HEK293 (cell line): ENCODE measurements at regions not wholly inside any gene's neighbourhood (a gene's known extent, or its start where the extent isn't known, plus 50 kb on each side); places are given as distances from the start of the nearest gene placed in this dataset.
A peak's percentile ranks its signal among the peaks of the same experiment; 100 is the strongest.

ENCODE experiments used
- CTCF ChIA-PET: fragments of 350-600 bp; formaldehyde crosslinking; extraction: SDS; loops from one replicate; lab custom pipeline; 2021; ENCODE audit warnings: antibody characterized with exemption; lab: Yijun Ruan, JAX
- POLR2A ChIA-PET: fragments of 300-600 bp; formaldehyde crosslinking; extraction: SDS; loops from one replicate; lab custom pipeline; 2020; ENCODE audit warnings: antibody characterized with exemption, inconsistent platforms; lab: Yijun Ruan, JAX
- H3K27ac ChIP-seq: fragments of 200-500 bp; sonication (Bioruptor generic); 2 replicates; pipeline ENCODE4 v1.5.1; 2014; ENCODE audit warnings: low read depth, low read length, control low read depth, inconsistent platforms; ENCODE audit errors: extremely low read depth
- H3K36me3 ChIP-seq, 2 experiments: fragments of 200-500 bp in 1 of 2; sonication (Bioruptor generic) in 1 of 2; 1 replicate in 1 of 2; 2 replicates in 1 of 2; pipeline ENCODE4 v1.5.1; 2014 to 2017; ENCODE audit warnings: inconsistent platforms in 2 of 2, low read length in 2 of 2; ENCODE audit not compliant: control insufficient read depth in 2 of 2, insufficient read depth in 1 of 2
- H3K4me1 ChIP-seq: fragments of 200-500 bp; sonication (Bioruptor generic); 2 replicates; pipeline ENCODE4 v1.5.1; 2014; ENCODE audit warnings: mild to moderate bottlenecking, low read length, inconsistent platforms; ENCODE audit not compliant: control insufficient read depth, insufficient read depth
- H3K4me3 ChIP-seq: 2 replicates; pipeline ENCODE4 v1.5.1; 2011; ENCODE audit warnings: low read depth, mild to moderate bottlenecking, control low read depth, low read length, moderate library complexity
- H3K9me3 ChIP-seq: fragments of 200-500 bp; sonication (Bioruptor generic); 2 replicates; pipeline ENCODE4 v1.5.1; 2014; ENCODE audit warnings: low read depth, low read length, inconsistent platforms; ENCODE audit not compliant: control insufficient read depth, insufficient read depth
- HIC1 ChIP-seq: fragments of 450-650 bp; formaldehyde crosslinking; IDR thresholded peaks from 2 replicates; pipeline ENCODE4 v1.5.1; 2016; ENCODE audit warnings: missing biosample characterization, missing genetic modification characterization
- KLF1 ChIP-seq: fragments of 450-650 bp; formaldehyde crosslinking; IDR thresholded peaks from 2 replicates; pipeline ENCODE4 v1.5.1; 2016; ENCODE audit warnings: missing biosample characterization, missing genetic modification characterization
- SP3 ChIP-seq: fragments of 450-650 bp; formaldehyde crosslinking; IDR thresholded peaks from 2 replicates; pipeline ENCODE4 v1.5.1; 2016; ENCODE audit warnings: missing biosample characterization, missing genetic modification characterization
- WT1 ChIP-seq: fragments of 450-650 bp; formaldehyde crosslinking; IDR thresholded peaks from 2 replicates; pipeline ENCODE4 v1.5.1; 2016; ENCODE audit warnings: missing biosample characterization, missing genetic modification characterization
- ZBTB1 ChIP-seq: fragments of 450-650 bp; formaldehyde crosslinking; IDR thresholded peaks from 2 replicates; pipeline ENCODE4 v1.5.1; 2016; ENCODE audit warnings: missing biosample characterization, missing genetic modification characterization
- ZBTB11 ChIP-seq: fragments of 450-650 bp; formaldehyde crosslinking; conservative IDR thresholded peaks from 2 replicates; pipeline ENCODE4 v1.5.1; 2016; ENCODE audit warnings: low read depth, missing biosample characterization, missing genetic modification characterization
- ZBTB8A ChIP-seq: fragments of 450-650 bp; formaldehyde crosslinking; IDR thresholded peaks from 2 replicates; pipeline ENCODE4 v1.5.1; 2016; ENCODE audit warnings: missing biosample characterization, missing genetic modification characterization
- ZEB2 ChIP-seq: fragments of 450-650 bp; formaldehyde crosslinking; IDR thresholded peaks from 2 replicates; pipeline ENCODE4 v1.5.1; 2016; ENCODE audit warnings: missing biosample characterization, missing genetic modification characterization
- ZNF146 ChIP-seq: fragments of 450-650 bp; formaldehyde crosslinking; IDR thresholded peaks from 2 replicates; pipeline ENCODE4 v1.5.1; 2016; ENCODE audit warnings: missing biosample characterization, missing genetic modification characterization
- ZNF148 ChIP-seq: fragments of 450-650 bp; formaldehyde crosslinking; IDR thresholded peaks from 2 replicates; pipeline ENCODE4 v1.5.0; 2017; ENCODE audit warnings: missing biosample characterization, missing genetic modification characterization, borderline replicate concordance
- ZNF2 ChIP-seq: fragments of 450-650 bp; formaldehyde crosslinking; IDR thresholded peaks from 2 replicates; pipeline ENCODE4 v1.5.1; 2016; ENCODE audit warnings: missing biosample characterization, missing genetic modification characterization
- ZNF266 ChIP-seq: fragments of 450-650 bp; formaldehyde crosslinking; IDR thresholded peaks from 2 replicates; pipeline ENCODE4 v1.5.1; 2016; ENCODE audit warnings: missing biosample characterization, missing genetic modification characterization, low read depth
- ZNF302 ChIP-seq: fragments of 450-650 bp; formaldehyde crosslinking; IDR thresholded peaks from 2 replicates; pipeline ENCODE4 v1.5.1; 2016; ENCODE audit warnings: missing biosample characterization, missing genetic modification characterization, low read depth
- ZNF350 ChIP-seq: fragments of 450-650 bp; formaldehyde crosslinking; IDR thresholded peaks from 2 replicates; pipeline ENCODE4 v1.5.0; 2017; ENCODE audit warnings: missing biosample characterization, mild to moderate bottlenecking, missing genetic modification characterization
- ZNF48 ChIP-seq: fragments of 450-650 bp; formaldehyde crosslinking; IDR thresholded peaks from 2 replicates; pipeline ENCODE4 v1.5.1; 2016; ENCODE audit warnings: missing biosample characterization, missing genetic modification characterization
- ZNF518A ChIP-seq: fragments of 450-650 bp; formaldehyde crosslinking; conservative IDR thresholded peaks from 2 replicates; pipeline ENCODE4 v1.5.1; 2016; ENCODE audit warnings: low read depth, missing biosample characterization, missing genetic modification characterization
- ZNF560 ChIP-seq: fragments of 450-650 bp; formaldehyde crosslinking; IDR thresholded peaks from 2 replicates; pipeline ENCODE4 v1.5.1; 2017; ENCODE audit warnings: missing biosample characterization, missing genetic modification characterization, borderline replicate concordance
- ZNF596 ChIP-seq: fragments of 450-650 bp; IDR thresholded peaks from 2 replicates; pipeline ENCODE4 v1.5.0; 2018; ENCODE audit warnings: missing biosample characterization, mild to moderate bottlenecking, missing genetic modification characterization, moderate library complexity
- ZNF837 ChIP-seq: fragments of 450-650 bp; formaldehyde crosslinking; IDR thresholded peaks from 2 replicates; pipeline ENCODE4 v1.5.1; 2016; ENCODE audit warnings: missing biosample characterization, missing genetic modification characterization
- ZSCAN4 ChIP-seq: fragments of 450-650 bp; formaldehyde crosslinking; IDR thresholded peaks from 2 replicates; pipeline ENCODE4 v1.5.1; 2017; ENCODE audit warnings: missing biosample characterization, missing genetic modification characterization
- ZXDB ChIP-seq: fragments of 450-650 bp; formaldehyde crosslinking; IDR thresholded peaks from 2 replicates; pipeline ENCODE4 v1.5.1; 2016; ENCODE audit warnings: missing biosample characterization, missing genetic modification characterization

- TF ChIP-seq ZBTB11 (tag by site-specific recombination) (no peak), ZNF146 (tag by site-specific recombination) (no peak), KLF1 (peak; percentile 77), ZSCAN4 (tag by site-specific recombination) (no peak), SP3 (tag by site-specific recombination) (no peak), ZNF48 (tag by site-specific recombination) (no peak), ZNF518A (tag by site-specific recombination) (no peak), HIC1 (tag by site-specific recombination) (no peak), ZNF560 (tag by site-specific recombination) (no peak), ZBTB8A (tag by site-specific recombination) (0 out of 2 replicates have a peak, but pooled peaks have one; percentile 14), ZBTB1 (tag by site-specific recombination) (no peak)
Measured at GRCh38 chr1:47578026-47578720, 140.3 kb downstream of the FOXD2 start (continued).

GRCh38 chr1:47578721-47579419 is 141.0 kb downstream of the FOXD2 start:
- ChIA-PET CTCF (interaction anchor here (1.1 kb wide), 1 partner anchor 9 kb away, joined by 4 read pairs; no protein-coding TSS in a partner anchor), POLR2A (no interaction called here)
- peaks cover 8% of the 10 kb centered on the region for H3K4me1 ChIP-seq
- no peaks in the 10 kb centered on the region for H3K36me3 ChIP-seq
- H3K9me3 ChIP-seq = no peaks in the 10 kb centered on the region
- H3K4me3 ChIP-seq = no peak overlapping the region
- 0 out of 2 replicates have a peak overlapping the region, but pooled peaks have one; percentile 28 for H3K27ac ChIP-seq
- TF ChIP-seq ZXDB (tag by site-specific recombination) (no peak), ZNF350 (tag by site-specific recombination) (no peak), ZEB2 (tag by site-specific recombination) (no peak), ZNF148 (no peak), ZNF837 (tag by site-specific recombination) (no peak), ZNF2 (tag by site-specific recombination) (no peak), ZNF596 (no peak), WT1 (tag by site-specific recombination) (no peak), ZNF302 (no peak), ZNF266 (no peak)
